ENCODE measurements at regions not wholly inside any gene's neighbourhood (a gene's known extent, or its start where the extent isn't known, plus 50 kb on each side); places are given as distances from the start of the nearest gene placed in this dataset.
A peak's percentile ranks its signal among the peaks of the same experiment; 100 is the strongest.

DNA sequence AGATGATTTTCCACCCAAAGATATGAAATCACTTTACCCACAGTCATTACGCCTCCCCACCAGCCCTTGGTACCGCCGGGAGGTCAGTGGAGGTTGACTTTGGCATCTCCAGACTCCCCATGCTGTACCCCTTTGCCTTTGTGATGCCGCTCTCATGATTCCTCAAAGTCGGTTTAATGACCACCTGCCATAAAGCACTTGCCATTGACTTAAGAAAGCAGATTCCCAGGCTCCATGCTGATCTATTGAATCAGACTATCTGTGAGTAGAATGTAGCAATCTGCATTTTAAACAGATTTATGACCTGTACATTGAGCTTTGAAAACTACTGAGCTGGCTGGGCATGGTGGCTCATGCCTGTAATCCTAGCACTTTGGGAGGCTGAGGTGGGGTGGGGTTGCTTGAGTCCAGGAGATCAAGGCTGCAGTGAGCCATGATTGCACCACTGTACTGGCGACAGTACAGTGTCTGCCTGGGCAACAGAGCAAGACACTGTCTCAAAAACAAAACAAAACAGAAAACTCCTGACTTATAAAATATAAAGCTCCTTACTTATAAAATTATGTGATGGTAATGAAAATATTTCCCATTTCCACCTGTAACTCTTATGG is 235.2 kb downstream of the KLF5 start:
- no peak for DNase-seq (ENCODE audit: low read depth)

GRCh38 chr13:73292127-73292526 is 233.3 kb downstream of the KLF5 start:
- DNase-seq (ENCODE audit: low read depth), result no peak

- DNase-seq (ENCODE audit: low read depth), result no peak
Measured at GRCh38 chr13:73290844-73291243, 232.0 kb downstream of the KLF5 start.

DNA sequence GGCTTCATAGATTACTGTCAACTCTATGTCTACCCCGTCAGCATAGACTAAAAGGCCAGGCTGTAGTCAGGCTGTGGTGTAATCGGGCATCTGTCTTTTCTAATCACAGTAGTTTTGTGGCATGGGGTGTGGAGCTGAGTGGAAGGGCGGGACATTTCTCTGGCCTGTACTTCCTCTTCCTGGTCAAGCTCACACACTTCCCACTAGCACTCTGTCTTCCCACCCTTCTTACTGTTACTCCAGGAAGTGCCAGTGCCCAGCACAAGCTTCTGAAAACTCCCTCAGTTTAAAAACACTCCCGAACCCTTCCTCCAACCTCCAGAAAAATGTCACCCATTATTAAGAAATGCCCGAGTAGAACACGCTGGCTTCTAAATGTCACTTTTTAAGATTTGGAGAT is 229.8 kb downstream of the KLF5 start:
- DNase-seq (ENCODE audit: low read depth), result no peak

- DNase-seq (ENCODE audit: low read depth), result no peak
Measured at GRCh38 chr13:73287831-73288230, 229.0 kb downstream of the KLF5 start.

DNA sequence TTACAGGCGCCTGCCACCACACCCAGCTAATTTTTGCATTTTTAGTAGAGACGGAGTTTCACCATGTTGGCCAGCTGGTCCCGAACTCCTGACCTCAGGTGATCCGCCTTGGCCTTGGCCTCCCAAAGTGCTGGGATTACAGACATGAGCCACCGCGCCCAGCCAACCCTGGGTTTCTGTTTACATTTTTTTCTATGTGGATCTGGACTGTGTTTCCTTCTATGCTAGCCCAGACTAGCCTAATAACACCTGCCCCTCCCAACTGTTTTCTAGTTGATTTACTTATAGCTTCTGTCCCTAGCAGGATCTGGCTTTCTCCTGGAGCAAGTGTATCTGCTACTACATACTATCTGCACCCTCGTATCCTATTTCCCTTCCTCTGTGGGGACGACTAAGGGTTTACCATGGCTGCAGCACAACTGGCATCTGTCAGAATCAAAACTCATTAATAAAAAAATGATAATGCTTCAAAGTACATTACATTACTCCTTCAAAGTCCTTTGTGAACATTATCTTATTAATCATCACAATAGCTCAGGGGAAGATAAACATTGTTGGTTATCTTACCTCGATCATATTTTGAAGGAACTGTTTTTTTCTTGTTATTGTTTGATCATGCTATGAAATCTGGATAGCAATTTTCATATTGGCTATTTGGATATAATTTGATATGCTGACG is 228.3 kb downstream of the KLF5 start:
- DNase-seq (ENCODE audit: low read depth), result no peak

- DNase-seq (ENCODE audit: low read depth), result no peak
Measured at GRCh38 chr13:73286177-73286576, 227.4 kb downstream of the KLF5 start.

GRCh38 chr13:73284081-73284874 is 225.5 kb downstream of the KLF5 start:
- DNase-seq (ENCODE audit: low read depth), result no peak

GRCh38 chr13:73283636-73284035 is 224.8 kb downstream of the KLF5 start:
- DNase-seq (ENCODE audit: low read depth), result no peak

GRCh38 chr13:73281746-73282145 is 222.9 kb downstream of the KLF5 start:
- no peak for DNase-seq (ENCODE audit: low read depth)

DNA sequence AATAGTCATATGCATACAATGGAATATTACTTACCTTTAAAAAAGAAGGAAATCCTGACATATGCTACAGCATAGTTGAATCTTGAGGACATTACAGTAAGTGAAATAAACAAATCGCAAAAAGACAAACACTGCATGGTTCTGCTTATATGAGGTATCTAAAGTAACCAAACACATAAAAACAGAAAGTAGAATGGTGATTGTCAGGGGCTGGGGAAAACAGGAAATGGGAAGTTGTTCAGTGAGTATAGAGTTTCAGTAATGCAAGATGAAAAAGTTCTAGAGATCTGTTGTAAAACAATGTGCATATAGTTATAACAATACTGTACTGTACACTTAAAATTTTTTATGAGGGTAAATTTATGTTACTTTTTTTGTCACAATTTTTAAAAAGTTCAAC is 219.4 kb downstream of the KLF5 start:
- no peak for DNase-seq (ENCODE audit: low read depth)

- DNase-seq (ENCODE audit: low read depth), result no peak
Measured at GRCh38 chr13:73275163-73275562, 216.4 kb downstream of the KLF5 start.

GRCh38 chr13:73274147-73274546 is 215.3 kb downstream of the KLF5 start:
- peak; percentile 79 for DNase-seq (ENCODE audit: low read depth)

- DNase-seq (ENCODE audit: low read depth), result peak; percentile 93
Measured at GRCh38 chr13:73273745-73274144, 214.9 kb downstream of the KLF5 start.

DNA sequence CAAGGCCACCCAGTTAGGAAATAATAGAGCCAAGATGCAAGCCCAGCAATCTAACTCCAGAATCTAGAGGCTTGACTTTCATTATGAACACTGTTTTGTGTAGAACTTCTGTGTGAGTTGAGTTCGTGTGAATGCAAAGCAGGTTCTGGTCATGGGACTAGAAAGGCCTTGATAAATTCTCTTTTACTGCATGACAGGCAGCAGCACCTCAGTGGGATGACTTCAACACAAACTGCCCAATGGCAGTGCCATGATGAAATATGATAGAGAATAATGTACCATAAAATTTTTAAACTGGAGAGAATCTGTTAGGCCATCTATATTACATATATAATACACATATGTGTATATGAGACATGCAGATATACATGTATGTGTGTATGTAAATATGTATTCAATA is 214.5 kb downstream of the KLF5 start:
- DNase-seq (ENCODE audit: low read depth), result no peak

DNA sequence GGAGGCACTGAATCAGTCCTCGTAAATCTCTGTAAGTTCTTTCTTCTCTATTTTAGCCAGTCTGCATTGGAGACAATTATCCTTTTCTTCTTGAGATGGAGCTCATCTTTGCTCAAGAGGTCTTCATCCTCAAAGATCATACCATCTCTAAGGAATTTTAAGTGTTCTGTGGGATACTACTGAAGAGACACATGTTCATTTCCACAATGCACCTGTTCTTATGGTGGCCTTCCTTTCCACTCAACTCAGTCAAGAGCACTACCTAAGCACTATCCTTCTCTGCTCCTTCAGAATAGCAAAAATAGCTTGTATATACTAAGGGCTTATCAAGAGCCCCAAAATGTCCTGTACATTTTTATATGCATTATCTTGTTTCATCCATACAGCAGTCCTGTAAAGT is 214.0 kb downstream of the KLF5 start:
- no peak for DNase-seq (ENCODE audit: low read depth)

DNA sequence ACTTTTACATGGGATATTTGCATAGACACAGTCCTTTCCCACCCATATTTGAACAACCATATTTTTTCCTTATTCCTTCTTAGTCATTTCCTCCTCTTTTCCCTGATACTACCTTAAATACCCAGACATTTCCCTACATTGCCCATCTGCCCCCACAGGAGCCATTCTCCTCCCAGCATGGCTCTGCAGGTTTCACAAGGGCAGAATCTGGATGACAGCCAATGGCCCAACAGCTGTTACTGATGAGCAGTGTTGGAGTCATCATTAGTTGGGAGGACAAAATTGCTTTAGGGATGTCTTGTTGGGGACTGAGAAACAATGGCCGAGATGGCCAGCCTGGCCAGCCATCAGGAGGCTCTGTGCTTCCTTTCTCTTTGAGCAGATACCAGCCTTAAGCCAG is 209.5 kb downstream of the KLF5 start:
- DNase-seq (ENCODE audit: low read depth), result peak; percentile 71

DNA sequence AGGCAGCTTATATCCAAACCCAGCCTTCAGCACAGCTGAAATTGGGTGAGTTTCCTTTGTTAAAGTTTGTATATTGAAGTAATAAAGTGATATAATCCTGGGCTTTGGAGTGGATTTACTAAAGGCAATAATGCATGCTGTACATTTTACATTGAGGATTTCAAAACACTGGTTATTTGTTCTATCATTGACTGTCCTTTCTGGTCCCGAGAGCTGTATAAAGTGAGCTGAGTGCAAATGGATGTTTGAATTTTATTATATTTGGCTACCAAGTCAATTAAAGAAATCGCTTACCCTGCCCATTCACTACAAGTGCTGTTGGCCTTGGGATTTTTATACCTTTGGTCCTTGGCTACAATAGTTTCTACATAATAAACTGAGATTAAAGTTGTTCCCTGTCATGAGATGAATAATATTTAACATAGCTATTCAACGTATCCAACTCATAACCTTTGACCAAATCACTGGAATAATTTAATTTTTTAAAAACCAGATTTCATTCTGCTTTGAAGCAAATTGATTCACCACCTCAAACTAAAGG is 207.9 kb downstream of the KLF5 start:
- DNase-seq (ENCODE audit: low read depth), result no peak

DNA sequence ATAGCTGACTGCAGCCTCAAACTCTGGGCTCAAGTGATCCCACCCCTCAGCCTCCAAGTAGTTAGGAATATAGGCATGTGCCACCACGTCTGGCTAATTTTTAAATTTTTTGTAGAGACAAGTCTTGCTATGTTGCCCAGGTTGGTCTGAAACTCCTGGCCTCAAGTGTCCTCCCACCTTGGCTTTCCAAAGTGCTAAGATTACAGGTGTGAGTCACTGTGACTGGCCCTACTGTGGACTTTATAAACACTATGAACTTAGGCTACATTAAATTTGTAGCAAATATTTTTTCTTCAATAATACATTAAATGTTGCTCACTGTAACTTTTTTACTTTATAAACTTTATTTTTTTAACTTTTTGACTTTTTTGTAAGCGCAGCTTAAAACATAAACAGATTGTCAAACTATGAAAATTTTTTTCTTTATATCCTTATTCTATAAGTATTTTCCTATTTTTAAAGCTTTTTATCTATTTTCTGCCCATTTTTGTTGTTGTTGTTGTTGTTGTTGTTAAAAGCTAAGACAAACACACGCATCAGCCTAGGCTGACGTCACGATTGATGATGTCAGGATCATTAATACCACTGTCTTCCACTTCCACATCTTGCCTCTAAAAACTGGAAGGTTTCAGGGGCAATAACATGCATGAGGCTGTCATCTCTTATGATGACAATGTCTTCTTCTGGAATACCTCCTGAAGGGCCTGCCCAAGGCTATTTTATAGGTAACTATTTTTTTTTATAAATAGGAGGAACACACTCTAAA is 204.2 kb downstream of the KLF5 start:
- DNase-seq (ENCODE audit: low read depth), result no peak

- no peak for DNase-seq (ENCODE audit: low read depth)
Measured at GRCh38 chr13:73261739-73262216, 203.0 kb downstream of the KLF5 start.

DNA sequence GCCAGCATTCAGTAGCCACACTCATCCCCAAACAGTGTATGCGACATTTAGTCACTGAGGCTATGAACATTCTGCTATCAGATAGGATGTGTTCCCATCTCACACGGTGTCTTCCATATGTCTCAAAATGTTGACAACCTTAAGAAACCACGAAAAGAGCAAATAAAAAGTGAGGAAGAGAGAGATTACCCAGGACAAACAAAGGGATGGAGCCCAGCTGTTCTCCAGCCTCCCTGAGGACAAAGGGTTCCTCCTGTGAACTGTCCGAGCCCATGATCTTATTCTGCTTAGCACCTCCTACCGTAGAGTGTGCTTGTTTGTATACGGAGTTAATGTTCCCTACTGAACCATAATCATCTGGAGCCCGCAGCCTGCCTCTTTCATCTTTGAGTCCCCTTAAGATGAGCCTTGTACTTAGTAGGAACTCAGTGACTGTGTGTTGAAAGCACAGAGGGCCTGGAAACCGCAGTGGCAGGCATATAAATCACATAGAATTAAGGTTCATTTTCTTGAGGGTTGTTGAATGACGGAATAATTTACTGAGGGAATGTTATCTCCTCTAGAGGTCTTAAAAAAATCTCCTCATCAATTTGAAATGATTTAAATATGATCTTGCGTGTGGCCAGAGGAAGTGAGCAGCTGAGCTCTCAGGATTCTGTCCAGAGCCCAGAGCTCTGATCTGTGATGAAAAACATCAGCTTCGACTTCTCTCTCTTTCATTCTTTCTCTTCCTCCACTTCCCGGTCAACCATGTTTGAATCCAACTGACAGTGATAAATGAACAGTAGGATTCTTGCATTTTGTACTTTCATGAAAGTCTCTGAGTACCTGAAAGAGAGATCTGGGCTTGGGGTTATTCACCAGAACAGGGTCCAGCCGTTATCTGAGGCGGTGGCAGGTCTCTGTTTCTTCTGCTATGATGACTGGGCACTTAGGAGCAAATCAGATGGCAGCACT is 200.5 kb downstream of the KLF5 start:
- peak; percentile 48 for DNase-seq (ENCODE audit: low read depth)
